GM12892 (cell line): ENCODE measurements at regions not wholly inside any gene's neighbourhood (a gene's known extent, or its start where the extent isn't known, plus 50 kb on each side); places are given as distances from the start of the nearest gene placed in this dataset.

Source experiments
- POLR2A ChIP-seq: IDR thresholded peaks from 2 replicates; pipeline ENCODE4 v1.6.1; 2011; ENCODE audit warnings: low read depth, low read length, control low read depth
- POLR2AphosphoS5 ChIP-seq: IDR thresholded peaks from 2 replicates; pipeline ENCODE4 v1.6.1; 2011; ENCODE audit warnings: low read depth, low read length, control low read depth
- TAF1 ChIP-seq: IDR thresholded peaks from 2 replicates; pipeline ENCODE4 v1.6.1; 2011; ENCODE audit warnings: low read depth, mild to moderate bottlenecking, control low read depth, low read length, borderline replicate concordance

- no peak for TF ChIP-seq POLR2A
- no peak for TF ChIP-seq TAF1
- no peak for TF ChIP-seq POLR2AphosphoS5
Measured at GRCh38 chr17:68711858-68712257, 110.7 kb upstream of the FAM20A start.
